ENCODE measurements at regions not wholly inside any gene's neighbourhood (a gene's known extent, or its start where the extent isn't known, plus 50 kb on each side); places are given as distances from the start of the nearest gene placed in this dataset.
"Not testable (repeated sequence)": the region's sequence is repeated elsewhere in the genome, so short reads cannot be mapped to it uniquely, and the experiment has no call there.

GRCh38 chr3:137304313-137305056, 346.7 kb downstream of the IL20RB start:
- DNase-seq = no peak

DNA sequence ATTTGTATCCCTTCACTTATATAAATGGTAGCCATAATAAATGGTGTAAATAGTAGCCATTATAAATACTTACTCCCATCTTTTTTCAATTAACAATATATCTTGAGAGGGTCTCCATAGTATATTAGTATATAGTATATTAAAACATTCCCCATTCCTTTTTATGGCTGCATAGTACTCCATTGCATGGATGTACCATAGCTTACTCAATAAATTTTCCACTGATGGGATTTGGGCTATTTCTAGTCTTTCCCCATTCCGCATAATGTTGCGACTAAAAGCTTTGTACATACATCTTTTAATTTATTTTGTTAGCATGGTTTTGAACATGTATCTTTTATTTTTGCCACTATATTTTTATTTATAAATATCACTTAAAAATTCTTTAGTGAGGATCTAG, 366.3 kb downstream of the IL20RB start:
- DNase-seq = no peak

DNA sequence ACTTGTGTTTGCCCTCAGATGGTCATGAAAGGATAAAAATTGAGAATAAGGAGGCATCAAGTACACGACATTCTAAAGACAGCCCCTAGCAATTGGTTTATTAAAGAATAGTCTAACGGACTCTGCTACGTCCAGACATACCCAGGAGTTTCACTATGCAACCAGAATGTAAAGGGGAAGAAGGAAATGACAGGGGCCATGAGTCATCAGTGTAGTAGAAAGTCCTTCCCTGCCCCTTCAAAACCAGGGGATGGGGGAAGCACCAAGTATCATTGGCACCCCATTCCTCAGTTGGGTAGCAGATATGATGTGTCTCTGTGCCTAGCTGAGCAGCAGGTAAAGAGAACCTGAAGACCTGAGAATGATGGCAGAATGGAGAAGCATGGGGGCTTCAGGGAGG, 367.4 kb downstream of the IL20RB start:
- DNase-seq = no peak

DNA sequence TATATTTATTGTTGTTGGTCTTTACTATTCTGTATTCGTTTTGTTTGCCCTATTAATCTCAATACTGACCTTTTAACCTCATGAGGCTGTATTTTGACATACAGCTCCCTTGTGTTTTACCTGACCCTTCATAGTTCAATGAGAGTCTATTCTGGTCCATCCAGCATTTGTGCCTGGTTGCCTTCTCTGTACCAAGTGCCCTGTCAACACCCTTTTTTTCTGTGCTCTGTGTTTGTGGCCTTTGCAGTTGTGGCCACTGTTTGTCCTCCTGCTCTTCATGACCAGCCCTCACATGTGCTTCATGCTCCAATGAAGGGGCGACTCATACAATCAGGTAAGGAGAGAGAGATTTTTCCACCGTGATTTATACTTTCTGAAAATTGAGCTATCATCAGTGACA, 368.2 kb downstream of the IL20RB start:
- DNase-seq = no peak

- DNase-seq = no peak
Observed at GRCh38 chr3:137329594-137329993, 371.8 kb downstream of the IL20RB start.

GRCh38 chr3:137330246-137330645, 372.5 kb downstream of the IL20RB start:
- no peak for DNase-seq

- DNase-seq = no peak
Observed at GRCh38 chr3:137332297-137332696, 374.5 kb downstream of the IL20RB start.

DNA sequence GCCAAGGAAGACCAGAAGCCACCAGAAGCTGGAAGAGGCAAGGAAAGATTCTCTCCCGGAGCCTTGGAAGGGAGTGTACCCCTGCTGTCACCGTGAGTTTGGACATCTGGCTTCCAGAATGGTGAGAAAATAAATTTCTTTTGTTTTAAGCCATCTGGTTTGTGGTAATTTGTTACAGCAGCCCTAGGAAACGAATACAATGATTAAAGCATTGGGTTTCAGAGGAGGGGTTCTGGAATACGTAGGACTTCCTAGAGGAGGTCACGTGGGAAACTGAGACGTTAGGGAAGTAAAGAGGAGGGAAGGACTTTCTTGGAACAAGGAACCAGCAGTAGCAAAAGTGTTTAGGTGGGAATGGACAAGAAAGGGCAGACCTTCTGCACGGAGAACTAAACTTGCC, 377.7 kb downstream of the IL20RB start:
- no peak for DNase-seq

DNA sequence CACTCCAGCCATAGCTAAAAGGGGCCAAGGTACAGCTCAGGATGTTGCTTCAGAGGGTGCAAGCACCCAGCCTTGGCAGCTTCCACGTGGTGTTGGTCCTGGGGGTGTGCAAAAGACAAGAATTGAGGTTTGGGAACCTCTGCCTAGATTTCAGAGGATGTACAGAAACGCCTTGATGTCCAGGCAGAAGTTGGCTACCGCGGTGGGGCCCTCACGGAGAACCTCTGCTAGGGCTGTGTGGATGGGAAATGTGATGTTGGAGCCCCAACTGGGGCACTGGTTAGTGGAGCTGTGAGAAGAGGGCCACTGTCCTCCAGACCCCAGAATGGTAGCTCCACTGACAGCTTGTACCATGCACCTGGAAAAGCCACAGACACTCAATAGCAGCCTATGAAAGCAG, 380.6 kb downstream of the IL20RB start:
- DNase-seq = not testable (repeated sequence)

GRCh38 chr3:137343283-137343682, 385.5 kb downstream of the IL20RB start:
- DNase-seq = no peak

GRCh38 chr3:137347132-137347531, 389.3 kb downstream of the IL20RB start:
- DNase-seq = no peak

DNA sequence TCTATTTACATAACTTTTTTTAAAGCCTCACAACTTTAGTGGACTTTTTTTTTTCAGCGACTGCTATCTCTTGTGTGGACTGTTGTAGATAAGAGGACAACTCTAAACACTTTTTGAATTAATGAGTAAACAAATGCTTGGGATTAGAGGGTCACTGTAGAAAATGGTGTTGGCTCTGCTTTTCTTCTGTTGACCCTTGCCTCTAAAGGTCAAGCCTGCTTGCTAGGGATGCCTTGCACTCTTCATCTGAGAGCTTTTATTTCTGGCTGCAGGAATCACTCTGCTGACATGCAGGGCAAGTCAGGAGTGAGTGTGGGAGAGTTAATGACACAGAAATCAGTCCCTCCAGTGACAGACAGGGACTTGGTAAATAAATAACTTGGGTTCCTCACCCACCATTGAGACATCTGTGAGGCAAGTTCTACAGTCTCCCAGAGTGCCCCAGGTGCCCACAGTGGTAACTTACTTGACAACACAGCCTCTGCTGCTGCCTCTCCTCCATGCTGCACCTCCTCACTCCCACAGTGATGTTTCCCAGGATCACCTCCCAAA, 390.1 kb downstream of the IL20RB start:
- no peak for DNase-seq

GRCh38 chr3:137348936-137349335, 391.2 kb downstream of the IL20RB start:
- DNase-seq = no peak

DNA sequence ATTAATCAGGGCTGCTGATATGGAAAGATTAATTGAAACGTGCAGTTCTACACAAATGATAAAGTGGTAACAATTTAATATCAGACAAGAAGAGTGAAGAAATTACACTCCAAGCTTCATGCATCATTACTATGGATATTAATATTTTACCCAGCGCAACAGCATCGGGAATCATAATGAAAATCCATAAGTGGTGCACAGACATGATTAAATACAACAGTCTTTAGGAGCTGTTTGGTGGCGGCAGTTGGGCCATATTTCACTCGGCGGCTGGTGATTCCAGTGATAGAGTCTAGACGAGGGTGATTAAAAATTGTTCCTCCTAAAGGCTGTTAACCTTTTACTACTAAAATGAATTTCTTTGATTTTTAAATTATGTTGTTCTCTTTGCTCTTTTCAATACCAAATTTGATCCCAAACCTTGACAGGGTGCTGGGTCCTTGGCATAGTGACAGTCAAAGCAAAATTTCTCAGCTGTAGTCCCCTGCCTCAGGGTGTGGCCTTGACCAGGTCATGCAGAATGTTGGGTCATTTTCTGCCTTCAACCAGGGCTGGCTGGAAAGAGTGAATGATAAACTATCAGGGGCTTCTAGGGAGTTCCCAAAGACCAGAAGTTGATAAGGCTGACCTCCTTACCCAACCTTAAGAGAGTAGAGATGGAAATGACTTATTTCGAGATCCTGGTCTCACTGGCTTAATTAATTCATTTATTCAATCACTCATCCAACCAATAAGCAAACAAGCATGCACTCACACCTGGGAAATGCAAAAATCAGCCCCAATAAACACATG, 392.0 kb downstream of the IL20RB start:
- no peak for DNase-seq

DNA sequence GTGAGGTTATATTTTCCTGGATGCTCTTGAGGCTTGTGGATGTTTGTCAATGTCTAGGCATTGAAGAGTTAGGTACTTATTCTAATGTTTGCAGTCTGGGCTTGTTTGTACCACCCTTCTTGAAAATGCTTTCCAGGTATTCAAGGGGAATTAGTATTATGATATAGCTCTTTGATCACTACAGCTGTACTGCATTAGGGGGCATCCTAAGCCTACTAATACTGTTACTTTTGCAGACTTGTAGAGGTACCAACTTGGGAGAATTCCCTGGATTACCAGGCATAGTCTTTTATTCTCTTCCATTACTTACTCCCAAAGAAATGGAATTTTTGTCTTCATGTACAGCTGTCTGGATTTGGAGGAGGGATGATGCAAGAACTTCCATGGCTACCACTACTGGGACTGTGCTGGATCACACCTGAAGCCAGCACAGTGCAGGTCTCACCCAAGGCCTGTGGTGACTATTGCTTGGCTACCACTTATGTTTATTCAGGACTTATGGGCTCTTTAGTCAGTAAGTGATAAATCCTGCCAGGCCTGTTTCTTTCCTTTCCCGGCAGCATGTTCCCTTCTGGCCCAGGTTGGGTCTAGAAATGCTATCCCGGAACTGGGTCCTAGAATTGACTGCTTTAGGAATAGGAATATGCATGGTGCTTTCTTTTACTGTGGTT, 402.9 kb downstream of the IL20RB start:
- no peak for DNase-seq

DNA sequence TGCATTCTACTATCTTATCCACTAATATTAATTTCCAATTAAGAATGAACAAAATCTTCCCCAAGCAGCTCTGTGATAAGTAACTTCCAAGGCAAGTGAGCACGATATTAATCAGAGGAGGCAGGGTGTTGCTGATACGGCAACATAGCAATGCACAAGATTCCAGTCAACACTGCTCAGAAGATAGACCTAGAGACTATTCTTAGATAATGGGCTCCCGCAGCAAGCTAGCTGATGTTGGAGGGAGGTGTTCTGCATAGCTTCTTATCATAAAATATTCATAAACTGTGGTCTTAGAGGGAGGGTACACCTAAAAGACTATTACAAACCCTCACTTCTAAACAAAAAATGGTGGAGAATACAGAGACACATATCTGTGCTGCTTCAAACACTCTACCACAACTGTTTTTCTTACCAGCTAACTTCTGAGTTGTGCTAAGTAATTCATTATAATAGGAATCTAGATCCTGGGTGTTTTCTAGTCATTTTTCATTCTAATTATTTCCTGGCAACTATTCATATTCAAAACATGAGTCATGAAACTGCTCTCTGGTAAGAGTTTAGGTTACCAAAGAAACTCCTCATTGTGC, 382.0 kb upstream of the SOX14 start:
- DNase-seq = no peak

- DNase-seq = no peak
Observed at GRCh38 chr3:137385922-137386321, 378.2 kb upstream of the SOX14 start.

- no peak for DNase-seq
Observed at GRCh38 chr3:137409584-137409983, 354.5 kb upstream of the SOX14 start.

DNA sequence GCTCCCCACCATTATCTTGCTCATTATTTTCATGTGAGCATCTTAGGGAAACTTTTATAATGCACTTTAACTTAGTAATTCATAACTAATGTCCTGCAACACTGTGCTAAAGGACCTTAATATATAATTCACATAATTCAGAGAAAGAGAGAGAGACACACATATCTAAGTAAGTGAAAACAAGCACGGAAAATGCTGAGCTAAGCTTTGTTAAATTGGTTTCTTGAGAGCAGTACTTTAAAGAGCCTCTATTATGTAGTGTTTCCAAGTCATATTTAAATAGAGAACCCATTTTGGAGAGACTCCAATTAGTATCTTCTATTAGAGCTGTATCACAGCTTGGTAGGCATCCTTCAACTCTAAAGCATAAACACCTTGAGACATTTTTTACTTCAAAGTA, 354.1 kb upstream of the SOX14 start:
- DNase-seq = no peak

DNA sequence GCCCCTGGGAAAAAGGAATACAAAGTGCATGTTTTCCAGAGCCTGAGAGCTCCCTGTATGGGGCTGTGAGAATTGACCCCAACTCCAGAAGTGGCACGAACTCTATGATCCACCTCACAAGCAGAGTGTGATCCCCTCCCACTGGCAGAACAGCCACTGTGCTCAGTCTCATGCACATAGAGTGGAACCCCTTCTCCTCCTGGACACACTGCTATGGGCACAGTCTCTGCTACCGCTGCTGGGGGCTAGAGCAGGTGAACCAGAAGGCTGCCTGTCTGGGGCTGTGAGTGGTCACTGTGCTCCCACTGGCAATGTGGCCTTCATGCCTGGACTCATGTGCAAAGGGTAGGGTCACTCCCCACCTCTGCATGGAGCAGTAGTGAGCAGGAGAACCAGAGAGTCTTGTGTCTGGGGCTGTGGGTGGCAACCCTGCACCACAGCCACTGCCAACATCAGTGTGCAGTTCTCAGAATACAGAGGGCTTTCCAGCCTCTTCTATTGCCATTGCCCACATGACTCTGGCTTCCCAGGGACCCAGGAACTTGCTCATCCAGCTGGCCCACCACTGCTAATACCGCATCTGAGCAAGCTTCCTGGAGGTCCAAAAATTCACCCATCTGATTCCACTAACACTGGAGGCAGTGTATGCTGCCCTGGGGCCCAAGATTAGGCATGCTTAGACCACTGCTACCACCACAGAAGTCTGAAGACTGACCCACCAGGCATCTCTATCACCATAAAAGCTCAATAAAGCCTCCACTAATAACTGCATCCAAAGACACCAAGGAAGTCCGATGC, 343.7 kb upstream of the SOX14 start:
- DNase-seq = no peak

DNA sequence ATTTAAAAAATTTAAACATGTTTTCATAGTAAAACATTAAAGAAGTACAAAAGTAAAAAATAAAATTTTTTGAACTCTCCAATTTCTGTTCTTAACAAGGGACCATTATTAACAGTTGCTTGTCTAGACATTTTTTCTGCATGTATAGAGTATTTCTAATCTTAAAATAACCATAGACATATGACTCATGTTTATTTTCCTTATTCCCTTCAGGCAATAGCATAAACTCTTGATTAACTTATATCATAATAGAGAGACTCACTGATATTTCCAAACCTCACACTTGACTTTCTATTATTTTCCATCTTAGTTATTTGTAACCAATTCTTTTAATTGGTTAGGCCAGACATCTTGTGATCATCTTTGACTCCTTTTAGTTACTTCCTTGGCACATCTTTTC, 325.6 kb upstream of the SOX14 start:
- DNase-seq = no peak

DNA sequence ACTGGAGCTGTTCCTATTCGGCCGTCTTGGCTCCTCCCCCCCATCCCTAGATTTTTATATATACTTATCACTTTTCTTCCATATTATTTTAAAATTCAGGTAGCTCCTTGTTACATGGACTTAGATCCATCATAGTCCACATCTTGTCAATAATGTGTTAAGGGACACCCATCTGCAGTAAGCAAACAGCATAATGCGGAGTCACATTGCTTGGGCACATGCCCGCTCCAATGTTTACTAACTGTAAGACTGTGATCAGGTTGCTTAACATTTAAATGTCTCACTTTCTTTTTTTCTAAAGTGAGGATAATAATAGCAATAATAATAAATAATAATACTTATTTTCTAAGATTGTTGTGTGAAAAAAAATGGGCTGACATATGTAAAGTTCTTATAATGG, 303.2 kb upstream of the SOX14 start:
- no peak for DNase-seq
